GM23248 (cell line): ENCODE measurements at regions not wholly inside any gene's neighbourhood (a gene's known extent, or its start where the extent isn't known, plus 50 kb on each side); places are given as distances from the start of the nearest gene placed in this dataset.

Experiments used
- EZH2 ChIP-seq: fragments of 200-600 bp; sonication (generic); IDR thresholded peaks from 2 replicates; pipeline ENCODE4 v1.6.1; 2018; ENCODE audit warnings: antibody characterized with exemption, mild to moderate bottlenecking; ENCODE audit not compliant: insufficient read depth, poor library complexity, severe bottlenecking
- EZH2phosphoT487 ChIP-seq: fragments of 200-600 bp; sonication (generic); IDR thresholded peaks from 2 replicates; pipeline ENCODE4 v1.6.1; 2018; ENCODE audit warnings: antibody characterized with exemption, moderate library complexity, mild to moderate bottlenecking, low read depth; ENCODE audit not compliant: insufficient read depth

DNA sequence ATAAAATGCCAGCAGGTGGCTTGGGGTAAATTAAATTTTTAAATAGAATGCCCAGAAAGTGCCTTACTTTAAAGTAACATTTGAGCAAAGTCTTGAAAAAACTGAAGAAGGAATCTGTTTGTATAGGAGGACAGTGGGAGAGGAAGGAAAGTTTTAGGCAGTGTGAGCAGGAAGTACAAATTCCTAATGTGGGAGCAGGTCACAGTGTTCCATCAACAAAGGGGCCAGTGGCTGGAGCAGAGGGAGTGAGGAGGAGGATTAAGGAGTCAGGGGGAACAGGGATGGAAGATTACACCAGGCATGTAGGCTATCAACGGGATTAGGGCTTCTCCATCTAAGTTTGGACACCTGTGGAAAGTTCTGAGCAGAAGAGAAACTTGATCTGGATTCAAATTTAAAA is 439.2 kb upstream of the REG3G start:
- no peak for TF ChIP-seq EZH2
- TF ChIP-seq EZH2phosphoT487, result no peak
